PC-9 (cell line): ENCODE measurements at regions not wholly inside any gene's neighbourhood (a gene's known extent, or its start where the extent isn't known, plus 50 kb on each side); places are given as distances from the start of the nearest gene placed in this dataset.

ENCODE experiments used
- CTCF ChIP-seq: fragments of 200-600 bp; sonication (generic); conservative IDR thresholded peaks from 2 replicates; pipeline ENCODE4 v1.6.1; 2017; ENCODE audit warnings: mixed run types, antibody characterized with exemption, mild to moderate bottlenecking, moderate library complexity
- EZH2 ChIP-seq: fragments of 200-600 bp; sonication (generic); IDR thresholded peaks from 2 replicates; pipeline ENCODE4 v1.8.0; 2017; ENCODE audit warnings: antibody characterized with exemption, low read depth

- TF ChIP-seq CTCF (no peak), EZH2 (no peak)
Measured at GRCh38 chr15:31500766-31501449, 174.3 kb downstream of the KLF13 start.
